GM10266 (cell line): ENCODE measurements at regions not wholly inside any gene's neighbourhood (a gene's known extent, or its start where the extent isn't known, plus 50 kb on each side); places are given as distances from the start of the nearest gene placed in this dataset.

ENCODE experiments used
- DNase-seq: peaks from one replicate; pipeline ENCODE4 v3.0.0; 2012; ENCODE audit errors: extremely low spot score
- TF ChIP-seq, protein P1 (sequence below): IDR thresholded peaks from 2 replicates; pipeline ENCODE4 v1.5.1; 2012; ENCODE audit warnings: mild to moderate bottlenecking, low read depth; ENCODE audit not compliant: control insufficient read depth, insufficient read depth; ENCODE audit errors: missing control alignments

DNA sequence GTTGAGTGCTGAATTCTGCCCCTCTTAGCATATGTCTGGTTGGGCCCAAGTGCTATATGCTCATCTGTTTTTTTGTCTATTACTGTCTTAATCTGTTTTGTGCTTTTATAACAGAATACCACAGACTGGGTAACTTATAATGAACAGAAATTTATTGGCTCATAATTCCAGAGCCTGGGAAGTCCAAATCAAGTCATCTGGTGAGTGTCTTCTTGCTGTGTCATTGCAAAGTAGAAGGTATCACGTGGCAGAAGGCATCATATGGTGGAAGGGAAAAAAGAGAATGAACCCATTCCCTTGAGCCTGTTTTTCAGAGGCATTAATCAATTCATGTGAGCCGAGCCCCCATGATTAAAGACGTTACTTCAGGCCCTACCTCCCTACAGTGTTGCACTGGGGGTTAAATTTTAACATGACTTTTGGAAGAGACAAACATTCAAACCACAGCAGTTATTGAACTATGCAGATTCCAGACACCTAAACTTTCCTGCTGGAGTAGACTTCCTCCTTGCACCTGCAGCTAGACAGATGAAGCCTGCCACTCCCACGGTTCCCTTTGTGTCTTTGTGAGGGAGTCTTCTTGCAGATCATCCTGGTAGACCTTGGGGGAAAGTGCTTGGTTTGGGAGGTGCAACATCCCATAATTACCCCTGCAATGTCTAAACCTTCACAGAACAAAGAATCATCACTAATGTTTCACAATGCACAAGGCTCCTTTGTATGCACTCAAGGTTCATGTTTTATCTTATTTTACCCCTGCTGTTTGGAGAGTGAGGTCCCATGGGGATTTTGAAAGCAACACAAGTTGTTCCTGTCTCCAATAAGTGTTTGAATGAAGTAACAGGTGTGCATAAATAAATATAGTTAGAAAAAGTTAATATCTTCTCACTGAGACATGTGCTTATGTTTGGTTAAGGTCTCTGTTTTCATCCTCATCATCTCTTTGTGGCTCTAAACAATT, 64.7 kb upstream of the XCR1 start:
- TF ChIP-seq, protein P1, sequence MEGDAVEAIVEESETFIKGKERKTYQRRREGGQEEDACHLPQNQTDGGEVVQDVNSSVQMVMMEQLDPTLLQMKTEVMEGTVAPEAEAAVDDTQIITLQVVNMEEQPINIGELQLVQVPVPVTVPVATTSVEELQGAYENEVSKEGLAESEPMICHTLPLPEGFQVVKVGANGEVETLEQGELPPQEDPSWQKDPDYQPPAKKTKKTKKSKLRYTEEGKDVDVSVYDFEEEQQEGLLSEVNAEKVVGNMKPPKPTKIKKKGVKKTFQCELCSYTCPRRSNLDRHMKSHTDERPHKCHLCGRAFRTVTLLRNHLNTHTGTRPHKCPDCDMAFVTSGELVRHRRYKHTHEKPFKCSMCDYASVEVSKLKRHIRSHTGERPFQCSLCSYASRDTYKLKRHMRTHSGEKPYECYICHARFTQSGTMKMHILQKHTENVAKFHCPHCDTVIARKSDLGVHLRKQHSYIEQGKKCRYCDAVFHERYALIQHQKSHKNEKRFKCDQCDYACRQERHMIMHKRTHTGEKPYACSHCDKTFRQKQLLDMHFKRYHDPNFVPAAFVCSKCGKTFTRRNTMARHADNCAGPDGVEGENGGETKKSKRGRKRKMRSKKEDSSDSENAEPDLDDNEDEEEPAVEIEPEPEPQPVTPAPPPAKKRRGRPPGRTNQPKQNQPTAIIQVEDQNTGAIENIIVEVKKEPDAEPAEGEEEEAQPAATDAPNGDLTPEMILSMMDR = no peak
- DNase-seq = no peak

DNA sequence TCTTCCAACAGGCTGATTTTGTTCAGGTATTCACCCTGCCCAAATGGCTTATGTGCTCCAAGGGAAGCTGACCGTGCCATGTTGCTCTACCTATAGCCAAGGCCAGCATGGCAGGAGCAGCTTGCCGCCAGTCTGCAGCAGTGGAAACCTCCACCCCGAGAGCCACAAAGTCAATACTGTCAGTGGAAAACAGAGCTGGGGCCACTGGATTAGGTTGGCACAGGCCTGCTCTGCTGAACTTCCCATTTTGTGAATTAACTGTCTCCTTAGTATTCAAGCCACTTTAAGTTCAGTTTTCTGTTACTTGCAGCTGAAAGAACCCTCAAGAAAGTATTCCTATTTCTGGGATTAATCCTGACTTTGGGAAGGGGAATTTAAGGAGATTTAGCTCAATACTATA, 63.8 kb upstream of the XCR1 start:
- no peak for DNase-seq
- TF ChIP-seq, protein P1 = no peak

DNA sequence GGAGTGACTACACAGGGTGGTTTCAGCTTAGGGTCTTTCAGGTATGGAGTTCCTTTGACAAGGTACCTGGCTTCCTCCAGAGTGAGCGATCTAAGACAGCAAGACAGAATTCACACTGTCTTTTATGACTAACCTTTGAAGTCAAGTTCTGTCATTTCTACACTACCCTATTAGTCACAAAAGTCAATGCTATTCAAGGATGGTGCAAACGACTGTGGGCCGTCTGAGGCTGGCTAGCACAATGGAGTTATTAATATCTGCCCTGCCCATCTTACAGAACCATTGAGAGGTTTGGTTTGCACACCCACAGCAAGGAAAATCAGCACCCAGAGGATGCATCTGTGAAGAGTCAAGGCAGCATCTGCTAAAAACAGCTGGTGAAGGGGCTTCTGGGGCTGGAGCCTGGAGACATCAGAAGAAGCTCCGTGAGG, 62.9 kb upstream of the XCR1 start:
- TF ChIP-seq, protein P1 = no peak
- DNase-seq = no peak

DNA sequence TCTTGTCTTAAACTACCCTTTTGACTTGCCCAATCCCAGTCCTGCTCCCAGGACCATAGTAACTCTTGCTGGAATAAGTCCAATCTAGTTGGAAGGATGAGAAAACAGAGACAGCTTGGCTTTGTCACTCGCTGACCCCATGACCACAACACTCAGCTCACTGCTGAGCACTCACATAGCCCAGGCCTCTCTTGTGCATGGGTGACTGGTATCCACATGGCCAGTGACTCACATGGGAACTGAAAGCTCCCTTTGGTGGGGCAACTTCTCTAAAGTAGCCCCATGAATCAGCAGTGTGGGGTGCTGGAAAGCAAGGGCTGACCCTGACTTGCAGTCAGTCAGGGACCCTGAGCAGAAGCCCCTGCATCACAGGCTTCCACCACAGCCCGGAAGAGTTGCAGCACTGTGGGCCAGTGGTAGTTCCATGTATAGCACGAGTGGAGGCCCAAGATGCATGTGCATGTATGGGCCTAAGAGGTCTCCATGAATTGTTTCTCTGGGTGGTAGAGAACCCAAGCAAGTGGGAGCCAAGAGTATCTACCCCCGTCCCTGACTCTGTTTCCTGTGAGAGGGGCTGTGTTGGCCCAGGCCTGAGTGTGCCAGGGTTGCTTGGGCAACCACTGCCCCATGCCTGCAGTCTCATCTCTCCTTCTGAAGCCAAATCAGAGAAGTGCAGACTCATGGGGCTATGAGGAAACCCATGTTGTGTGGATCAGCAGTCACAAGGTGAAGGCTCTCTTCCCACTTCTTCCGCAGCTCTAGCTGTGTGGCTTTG, 62.1 kb upstream of the XCR1 start:
- DNase-seq = peak; percentile 46
- TF ChIP-seq, protein P1 = no peak

DNA sequence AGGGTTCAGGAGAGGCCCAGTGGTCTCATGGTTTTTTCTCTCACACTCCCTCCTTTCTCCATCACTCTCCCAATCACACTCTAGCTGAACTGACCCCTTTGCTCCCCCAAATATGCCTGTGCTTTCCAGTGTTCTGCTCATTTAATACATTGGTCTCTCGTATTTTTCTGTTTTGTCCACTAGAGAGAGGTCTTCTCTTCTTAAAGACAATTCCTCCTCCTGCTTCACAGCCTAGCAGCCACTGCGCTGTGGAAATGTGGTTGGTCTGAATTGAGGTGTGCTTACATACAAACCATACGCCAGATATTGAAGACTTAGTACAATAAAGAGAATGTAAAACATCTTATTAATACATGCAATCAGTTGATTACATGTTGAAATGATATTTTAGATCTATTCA, 60.6 kb upstream of the XCR1 start:
- TF ChIP-seq, protein P1 = peak; percentile 27
- no peak for DNase-seq

DNA sequence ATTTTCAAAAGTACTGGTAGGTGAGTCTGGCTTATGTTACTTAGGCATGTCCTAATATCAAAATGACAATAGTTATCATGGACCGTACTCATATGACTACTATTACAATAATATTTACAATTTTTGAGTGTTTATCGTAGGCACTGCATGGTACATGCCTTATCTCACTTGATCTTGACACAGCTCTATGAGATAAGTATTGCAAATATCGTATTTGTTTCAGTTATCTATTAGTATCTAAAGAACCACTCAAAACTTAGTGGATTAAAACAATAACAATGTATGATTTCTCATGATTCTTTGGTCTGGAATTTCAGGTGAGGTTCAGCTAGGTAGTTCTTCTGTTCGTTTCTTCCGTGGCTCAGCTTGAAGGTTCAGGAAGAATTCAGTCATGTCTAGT, 59.7 kb upstream of the XCR1 start:
- no peak for DNase-seq
- TF ChIP-seq, protein P1 = no peak

DNA sequence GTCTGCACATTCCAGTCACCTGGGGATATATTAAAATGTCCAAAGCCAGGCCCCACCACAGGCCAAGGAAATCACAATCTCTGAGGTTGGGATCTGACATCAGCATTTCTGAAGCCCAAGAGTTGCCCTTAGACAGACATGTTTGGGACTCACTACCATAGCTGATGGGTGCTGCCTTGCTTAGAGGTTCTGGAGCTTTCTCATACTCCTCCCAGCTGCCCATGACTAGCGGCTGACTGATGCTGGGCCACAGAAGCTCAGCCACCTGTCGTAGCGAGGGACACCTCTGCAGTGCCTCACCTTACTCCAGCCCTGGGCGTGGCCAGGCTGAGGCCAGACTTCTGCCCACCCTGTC, 58.8 kb upstream of the XCR1 start:
- TF ChIP-seq, protein P1 = no peak
- no peak for DNase-seq
